Vagina (tissue), 2 donors: ENCODE measurements at regions not wholly inside any gene's neighbourhood (a gene's known extent, or its start where the extent isn't known, plus 50 kb on each side); places are given as distances from the start of the nearest gene placed in this dataset.

Experiments used
- CTCF ChIP-seq, 3 experiments: fragments of 450-650 bp in 2 of 3; fragments of 200-600 bp in 1 of 3; sonication (generic) in 1 of 3; IDR thresholded peaks; one replicate each; pipeline ENCODE4 v1.5.1; 2017 to 2019; ENCODE audit warnings: antibody characterized with exemption in 3 of 3, mild to moderate bottlenecking in 2 of 3, moderate library complexity in 2 of 3
- POLR2A ChIP-seq, 2 donors: fragments of 450-650 bp; IDR thresholded peaks; one replicate each; pipeline ENCODE4 v1.6.1; 2017; ENCODE audit warnings: antibody characterized with exemption in 2 of 2, mild to moderate bottlenecking in 2 of 2, moderate library complexity in 2 of 2

DNA sequence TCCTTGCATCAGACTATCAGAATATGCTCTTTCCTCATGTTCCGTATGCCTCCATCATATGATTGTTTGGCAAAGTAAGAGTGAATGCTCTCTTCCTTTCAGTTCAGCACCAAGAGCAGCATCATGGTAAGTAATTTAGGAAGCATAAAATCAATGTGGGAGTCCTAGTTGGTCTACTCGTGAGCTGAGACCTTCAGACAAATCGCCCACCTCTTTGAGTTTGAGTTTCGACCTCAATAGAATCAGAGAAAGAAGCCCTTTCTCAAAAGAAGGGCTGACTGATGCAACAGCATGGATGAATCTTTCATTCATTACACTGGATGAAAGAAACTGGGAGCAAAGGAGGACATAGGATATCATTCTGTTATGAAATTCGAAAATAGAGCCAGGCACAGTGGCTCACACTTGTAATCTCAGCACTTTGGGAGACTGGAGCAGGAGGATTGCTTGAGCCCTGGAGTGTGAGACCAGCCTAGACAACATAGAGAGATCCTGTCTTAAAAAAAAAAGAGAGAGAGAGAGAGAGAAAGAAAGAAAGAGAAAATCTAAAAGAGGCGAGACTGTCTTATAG is 112.5 kb downstream of the ZC3H11B start:
- no peak for TF ChIP-seq CTCF (IDR thresholded peaks at IDR 0.05)
- no peak for TF ChIP-seq POLR2A (IDR thresholded peaks at IDR 0.05)
